HUES64 (cell line): ENCODE measurements at regions not wholly inside any gene's neighbourhood (a gene's known extent, or its start where the extent isn't known, plus 50 kb on each side); places are given as distances from the start of the nearest gene placed in this dataset.
"Not testable (repeated sequence)": the region's sequence is repeated elsewhere in the genome, so short reads cannot be mapped to it uniquely, and the experiment has no call there.

Experiments used
- H3K27ac ChIP-seq: 2 replicates; pipeline ENCODE4 v1.7.0; 2013; ENCODE audit warnings: low read depth, low read length, inconsistent platforms
- H3K27me3 ChIP-seq: 2 replicates; pipeline ENCODE4 v1.6.1; 2013; ENCODE audit warnings: mild to moderate bottlenecking, low read length; ENCODE audit not compliant: insufficient read depth
- H3K36me3 ChIP-seq: 2 replicates; pipeline ENCODE4 v1.6.1; 2013; ENCODE audit warnings: mild to moderate bottlenecking, low read length; ENCODE audit not compliant: insufficient read depth
- H3K4me1 ChIP-seq: 2 replicates; pipeline ENCODE4 v1.6.1; 2013; ENCODE audit warnings: mild to moderate bottlenecking, low read length, moderate library complexity; ENCODE audit not compliant: insufficient read depth
- H3K4me3 ChIP-seq: 2 replicates; pipeline ENCODE4 v1.5.1; 2013; ENCODE audit warnings: mild to moderate bottlenecking, low read length, moderate library complexity
- H3K9ac ChIP-seq: 2 replicates; pipeline ENCODE4 v1.6.1; 2013; ENCODE audit warnings: mild to moderate bottlenecking, low read depth, low read length
- H3K9me3 ChIP-seq: 2 replicates; pipeline ENCODE4 v1.6.1; 2013; ENCODE audit warnings: low read depth, low read length; ENCODE audit not compliant: insufficient read depth
- WGBS: fragments of 150-250, 120-280 bp; methylation state at CpG from one replicate; pipeline ENCODE4 v1.1.7; 2013; ENCODE audit warnings: missing lambda C conversion rate; 5-methylcytosine and 5-hydroxymethylcytosine counted together

DNA sequence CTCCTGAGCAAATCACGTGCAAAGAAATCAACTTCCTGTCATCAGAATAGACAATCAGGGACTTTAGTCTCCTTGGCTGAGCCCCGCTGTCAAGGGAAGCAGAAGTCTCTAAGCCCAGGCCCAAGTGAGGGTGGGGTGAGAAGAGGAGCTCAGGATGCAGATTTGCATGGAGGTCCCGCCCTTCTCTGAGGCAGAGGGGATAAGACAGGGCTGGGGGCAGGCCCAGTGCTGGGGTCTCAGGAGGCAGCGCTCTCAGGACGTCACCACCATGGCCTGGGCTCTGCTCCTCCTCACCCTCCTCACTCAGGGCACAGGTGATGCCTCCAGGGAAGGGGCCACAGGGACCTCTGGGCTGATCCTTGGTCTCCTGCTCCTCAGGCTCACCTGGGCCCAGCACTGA, 65.1 kb upstream of the IGLL5 start:
- not testable (repeated sequence) for H3K4me1 ChIP-seq
- H3K27me3 ChIP-seq = peaks cover 21% of the 10 kb centered on the region

GRCh38 chr22:22823131-22823810, 64.3 kb upstream of the IGLL5 start:
- Histone ChIP-seq H3K4me1 (no peaks in the 10 kb centered on the region), H3K27ac (no peak overlapping the region), H3K4me3 (no peak overlapping the region), H3K27me3 (peaks cover 23% of the 10 kb centered on the region), H3K9ac (no peak overlapping the region), H3K36me3 (no peaks in the 10 kb centered on the region), H3K9me3 (no peaks in the 10 kb centered on the region)
- WGBS = 92% methylated on average over 10 of the region's 10 CpGs

More for the DNA sequence above, 65.1 kb upstream of the IGLL5 start:
- not testable (repeated sequence) for H3K27ac ChIP-seq, H3K4me3 ChIP-seq, H3K9me3 ChIP-seq, H3K36me3 ChIP-seq, H3K9ac ChIP-seq
- WGBS = 76% methylated on average over 5 of the region's 5 CpGs

DNA sequence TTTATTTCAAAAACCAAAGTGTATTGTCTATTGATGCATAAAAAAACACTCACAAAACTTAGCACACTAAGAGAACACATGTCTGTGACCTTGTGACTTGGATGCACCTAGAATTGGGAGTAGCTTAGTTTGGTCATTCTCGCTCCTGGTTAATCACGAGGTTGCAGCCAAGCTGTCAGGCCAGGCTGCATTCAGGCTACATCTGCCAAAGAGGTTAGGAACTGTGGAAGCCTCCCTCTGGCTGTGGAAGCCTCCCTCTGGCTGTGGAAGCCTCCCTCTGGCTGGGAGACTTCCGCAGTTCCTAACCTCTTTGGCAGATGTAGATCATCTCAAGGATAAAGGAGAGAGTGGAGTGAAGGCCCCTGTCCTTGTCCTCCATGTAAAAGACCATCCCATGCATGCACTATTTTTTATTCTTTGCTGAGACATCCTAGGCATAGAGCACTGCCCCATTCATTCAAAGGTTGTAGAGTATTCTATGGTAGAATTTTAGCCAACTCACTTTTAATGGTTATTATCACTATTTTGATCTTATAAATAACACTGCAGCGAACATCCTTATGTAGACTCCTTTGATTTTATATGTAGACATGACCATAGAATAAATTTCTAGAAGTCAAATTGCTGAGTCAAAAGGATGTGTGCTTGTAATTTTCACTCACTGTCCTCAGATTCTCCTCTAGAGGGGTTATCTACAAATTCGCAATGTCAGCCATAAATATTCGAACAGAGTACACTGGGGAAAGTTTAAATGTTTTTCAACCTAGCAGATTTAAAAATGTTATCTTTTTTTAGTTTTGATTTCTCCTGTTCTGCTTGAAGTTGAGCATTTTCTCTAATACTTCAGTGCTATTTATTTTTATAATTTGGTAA, 63.0 kb upstream of the IGLL5 start:
- Histone ChIP-seq H3K4me3 (no peak overlapping the region), H3K27me3 (peaks cover 30% of the 10 kb centered on the region), H3K27ac (no peak overlapping the region), H3K9ac (no peak overlapping the region), H3K9me3 (no peaks in the 10 kb centered on the region), H3K4me1 (no peaks in the 10 kb centered on the region), H3K36me3 (no peaks in the 10 kb centered on the region)
- WGBS = 96% methylated on average over 5 of the region's 6 CpGs

- 78% methylated on average over 2 of the region's 2 CpGs for WGBS
- no peaks in the 10 kb centered on the region for H3K4me1 ChIP-seq
- peaks cover 33% of the 10 kb centered on the region for H3K27me3 ChIP-seq
- H3K9me3 ChIP-seq = no peaks in the 10 kb centered on the region
- H3K36me3 ChIP-seq = no peaks in the 10 kb centered on the region
- H3K9ac ChIP-seq = no peak overlapping the region
- H3K27ac ChIP-seq = no peak overlapping the region
- no peak overlapping the region for H3K4me3 ChIP-seq
These were observed 62.4 kb upstream of the IGLL5 start for GRCh38 chr22:22825213-22825593.

GRCh38 chr22:22827187-22827939, 60.3 kb upstream of the IGLL5 start:
- Histone ChIP-seq H3K4me3 (no peak overlapping the region), H3K36me3 (no peaks in the 10 kb centered on the region), H3K9me3 (peaks cover 17% of the 10 kb centered on the region; the same call in 1 of the 2 replicates), H3K4me1 (no peaks in the 10 kb centered on the region), H3K9ac (no peak overlapping the region), H3K27me3 (peaks cover 35% of the 10 kb centered on the region), H3K27ac (no peak overlapping the region)
- WGBS = 87% methylated on average over 8 of the region's 8 CpGs

DNA sequence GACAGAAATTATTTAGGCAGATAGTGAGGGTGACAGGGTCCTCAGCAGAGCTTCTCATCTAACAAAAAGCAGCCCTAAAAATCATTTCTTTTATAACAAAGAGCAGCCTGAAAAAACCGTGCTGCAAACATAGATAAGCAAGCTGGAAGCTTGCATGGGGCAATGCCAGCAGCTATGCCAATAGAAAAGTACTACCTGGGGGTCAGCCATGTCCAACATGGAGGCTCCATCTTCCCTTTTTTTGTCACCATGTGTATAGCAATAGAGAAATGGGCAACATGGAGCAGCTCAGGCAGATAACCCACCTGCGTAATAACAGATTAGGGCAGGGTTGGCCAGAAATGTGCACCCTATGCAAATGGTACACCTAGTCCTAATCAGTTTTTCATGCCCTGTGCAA, 57.4 kb upstream of the IGLL5 start:
- H3K9me3 ChIP-seq = peaks cover 17% of the 10 kb centered on the region; the same call in 1 of the 2 replicates
- no peaks in the 10 kb centered on the region for H3K4me1 ChIP-seq
- no peak overlapping the region for H3K9ac ChIP-seq
- WGBS = 85% methylated on average over 2 of the region's 2 CpGs
- no peak overlapping the region for H3K4me3 ChIP-seq
- H3K27me3 ChIP-seq = peaks cover 52% of the 10 kb centered on the region
- H3K36me3 ChIP-seq = no peaks in the 10 kb centered on the region
- H3K27ac ChIP-seq = no peak overlapping the region

DNA sequence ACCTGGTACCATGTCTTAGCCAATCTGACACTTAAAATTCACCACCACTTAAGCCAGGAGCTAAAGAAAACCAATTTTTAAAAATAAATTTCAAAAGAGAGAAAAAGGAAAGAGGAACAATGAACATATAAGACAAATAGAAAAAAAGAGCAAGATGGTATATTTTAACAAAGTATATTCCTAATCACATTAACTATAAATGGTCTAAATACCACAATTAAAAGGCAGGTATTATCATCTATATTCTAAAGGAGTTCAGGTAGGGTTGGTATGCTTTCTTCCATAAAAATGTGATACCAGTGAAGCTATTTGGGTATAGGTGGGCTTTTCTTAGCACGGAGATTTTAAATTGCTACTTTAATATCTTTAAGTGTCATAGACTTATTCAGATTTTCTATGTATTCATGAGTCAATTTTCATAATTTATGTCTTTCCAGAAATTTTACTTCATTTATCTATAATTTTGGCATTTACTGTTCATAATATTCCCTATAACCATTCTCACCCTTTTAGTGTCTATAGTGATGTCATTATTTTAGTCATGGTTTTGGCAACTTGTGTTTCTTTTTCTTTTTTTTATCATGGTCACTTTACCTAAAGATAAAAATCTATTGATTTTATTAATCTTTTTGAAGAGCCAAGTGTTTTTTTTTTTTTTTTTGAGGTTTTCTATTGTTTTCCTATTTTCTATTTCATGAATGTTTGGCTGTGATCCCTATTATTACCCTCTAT, 56.5 kb upstream of the IGLL5 start:
- no CpG with 5 or more reads among the region's 1 CpG for whole genome bisulfite sequencing
- no peaks in the 10 kb centered on the region for H3K4me1 ChIP-seq

GRCh38 chr22:22833059-22833458, 54.6 kb upstream of the IGLL5 start:
- WGBS = 96% methylated on average over 2 of the region's 3 CpGs
- H3K27me3 ChIP-seq = peaks cover 57% of the 10 kb centered on the region

More for the DNA sequence above, 56.5 kb upstream of the IGLL5 start:
- H3K27ac ChIP-seq = no peak overlapping the region
- peaks cover 17% of the 10 kb centered on the region; the same call in 1 of the 2 replicates for H3K9me3 ChIP-seq
- peaks cover 55% of the 10 kb centered on the region for H3K27me3 ChIP-seq
- no peaks in the 10 kb centered on the region for H3K36me3 ChIP-seq
- H3K4me3 ChIP-seq = no peak overlapping the region
- H3K9ac ChIP-seq = no peak overlapping the region

DNA sequence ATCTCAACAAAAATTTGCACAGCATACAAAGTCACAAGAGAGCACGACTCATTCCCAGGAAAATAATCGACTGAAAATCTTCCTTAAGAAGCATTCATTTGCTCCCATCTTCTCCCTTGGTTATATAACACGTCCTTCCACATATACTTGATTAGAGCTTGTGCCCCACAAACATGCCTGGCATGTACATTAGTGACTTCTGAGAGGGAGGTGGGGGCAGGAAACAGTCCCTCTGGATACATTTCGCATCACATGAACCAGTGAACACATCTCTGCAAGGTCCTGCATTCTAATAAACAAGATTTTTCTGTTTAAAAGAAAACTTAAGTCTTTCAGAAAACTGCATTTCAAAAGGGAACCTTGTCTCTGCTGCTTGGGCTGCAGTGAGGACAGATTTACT, 54.1 kb upstream of the IGLL5 start:
- Histone ChIP-seq H3K27ac (no peak overlapping the region), H3K4me3 (no peak overlapping the region), H3K27me3 (peaks cover 60% of the 10 kb centered on the region), H3K9me3 (peaks cover 17% of the 10 kb centered on the region; the same call in 1 of the 2 replicates), H3K36me3 (no peaks in the 10 kb centered on the region), H3K4me1 (no peaks in the 10 kb centered on the region), H3K9ac (no peak overlapping the region)
- WGBS = 89% methylated on average over 4 of the region's 4 CpGs

More at GRCh38 chr22:22833059-22833458, 54.6 kb upstream of the IGLL5 start:
- Histone ChIP-seq H3K9ac (no peak overlapping the region), H3K4me1 (no peaks in the 10 kb centered on the region), H3K27ac (no peak overlapping the region), H3K9me3 (peaks cover 17% of the 10 kb centered on the region; the same call in 1 of the 2 replicates), H3K36me3 (no peaks in the 10 kb centered on the region), H3K4me3 (no peak overlapping the region)

- WGBS = 84% methylated on average over 3 of the region's 3 CpGs
- peaks cover 17% of the 10 kb centered on the region; the same call in 1 of the 2 replicates for H3K9me3 ChIP-seq
- no peaks in the 10 kb centered on the region for H3K36me3 ChIP-seq
- H3K27ac ChIP-seq = no peak overlapping the region
- no peaks in the 10 kb centered on the region for H3K4me1 ChIP-seq
- no peak overlapping the region for H3K4me3 ChIP-seq
- H3K9ac ChIP-seq = no peak overlapping the region
- peaks cover 54% of the 10 kb centered on the region for H3K27me3 ChIP-seq
These were observed 53.4 kb upstream of the IGLL5 start for GRCh38 chr22:22834204-22834603.
